ENCODE measurements at regions not wholly inside any gene's neighbourhood (a gene's known extent, or its start where the extent isn't known, plus 50 kb on each side); places are given as distances from the start of the nearest gene placed in this dataset.

DNA sequence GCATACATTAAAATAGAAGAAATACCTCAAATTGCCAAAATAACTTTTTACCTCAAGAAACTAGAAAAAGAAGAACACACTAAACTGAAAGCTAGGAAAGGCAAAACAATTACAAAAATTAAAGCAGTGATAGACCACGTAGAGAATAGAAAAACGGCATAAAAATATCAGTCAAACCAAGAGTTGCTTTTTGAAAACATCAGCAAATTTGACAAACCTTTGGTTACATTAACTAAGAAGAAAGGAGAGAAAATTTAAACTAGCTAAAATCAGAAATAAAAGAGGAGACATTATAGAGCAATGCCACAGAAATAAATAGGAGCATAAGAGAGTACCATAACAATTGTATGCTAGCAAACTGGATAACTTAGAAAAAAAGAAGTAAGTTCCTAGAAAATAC, 553.8 kb downstream of the CCER1 start:
- no peaks in the 10 kb centered on the region for H3K4me1 ChIP-seq
- WGBS, 4 donors = 90 to 99% (median 96%) methylated on average over 2 of the region's 2 CpGs
- TF ChIP-seq CTCF (IDR thresholded peaks at IDR 0.05) (no peak), POLR2A (IDR thresholded peaks at IDR 0.05) (no peak)
- no peaks in the 10 kb centered on the region for H3K27me3 ChIP-seq
- ATAC-seq (no peak), DNase-seq (no peak)
- intact Hi-C loops (cut with DNase I) = no loop called here
- peaks cover 0 to 23% (median 15%) of the 10 kb centered on the region in 12 donors for H3K9me3 ChIP-seq
- H3K36me3 ChIP-seq = no peaks in the 10 kb centered on the region
- H3K27ac ChIP-seq = no peak overlapping the region
- H3K4me3 ChIP-seq = no peak overlapping the region

DNA sequence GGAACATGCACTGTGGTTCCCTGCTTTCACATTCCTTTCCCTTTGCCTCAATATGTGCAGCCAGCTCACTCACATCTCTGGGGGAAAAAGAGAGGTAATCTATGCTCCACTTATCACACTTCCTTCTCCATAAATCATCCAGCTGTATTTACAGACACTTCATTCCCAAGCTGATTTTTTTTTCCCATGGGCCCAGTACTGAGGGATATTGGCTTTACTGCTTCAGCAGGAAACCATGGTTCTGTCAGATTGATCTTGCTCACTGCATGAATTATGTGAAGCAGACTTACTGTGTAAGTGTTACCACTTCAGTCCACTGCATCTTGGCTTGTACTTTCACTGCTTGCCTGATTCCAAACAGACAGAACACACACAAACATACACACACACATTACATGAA, 555.6 kb downstream of the CCER1 start:
- intact Hi-C loops (cut with DNase I) = no loop called here
- Histone ChIP-seq H3K27ac (no peak overlapping the region), H3K27me3 (no peaks in the 10 kb centered on the region), H3K36me3 (no peaks in the 10 kb centered on the region), H3K4me1 (no peaks in the 10 kb centered on the region), H3K9me3 (peaks cover 0 to 33% (median 21%) of the 10 kb centered on the region in 12 donors), H3K4me3 (no peak overlapping the region)
- DNase-seq (no peak), ATAC-seq (no peak)
- TF ChIP-seq CTCF (IDR thresholded peaks at IDR 0.05) (no peak), POLR2A (IDR thresholded peaks at IDR 0.05) (no peak)

GRCh38 chr12:90398285-90398836, 556.6 kb downstream of the CCER1 start:
- peaks cover 0 to 36% (median 21%) of the 10 kb centered on the region in 12 donors for H3K9me3 ChIP-seq
- H3K4me3 ChIP-seq = no peak overlapping the region
- intact Hi-C loops (cut with DNase I) = no loop called here
- no peak for ATAC-seq
- no peaks in the 10 kb centered on the region for H3K36me3 ChIP-seq
- H3K27me3 ChIP-seq = no peaks in the 10 kb centered on the region
- no peak for TF ChIP-seq CTCF (IDR thresholded peaks at IDR 0.05)
- TF ChIP-seq POLR2A (IDR thresholded peaks at IDR 0.05) = no peak
- H3K4me1 ChIP-seq = no peaks in the 10 kb centered on the region
- no peak overlapping the region for H3K27ac ChIP-seq
- DNase-seq = no peak

DNA sequence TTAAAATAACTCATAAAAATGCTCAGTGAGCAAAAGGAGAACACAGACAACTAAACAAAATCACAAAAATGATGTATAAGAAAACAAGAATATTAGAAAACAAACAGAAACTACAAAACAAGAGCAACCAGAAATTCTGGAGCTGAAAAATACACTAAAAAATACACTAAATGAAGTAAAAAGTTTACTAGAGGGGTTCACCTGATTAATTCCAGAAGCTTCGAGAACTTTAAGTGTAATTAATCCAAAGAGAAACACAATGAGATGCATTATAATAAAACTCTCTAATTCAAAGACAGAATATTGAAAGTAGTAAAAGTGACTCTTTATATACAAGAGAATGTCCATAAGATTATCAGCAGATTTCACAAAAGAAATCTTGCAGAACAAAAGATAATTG, 558.4 kb downstream of the CCER1 start:
- no peak for TF ChIP-seq CTCF (IDR thresholded peaks at IDR 0.05)
- no peak for TF ChIP-seq POLR2A (IDR thresholded peaks at IDR 0.05)
- no peak for DNase-seq
- Histone ChIP-seq H3K27ac (no peak overlapping the region), H3K4me3 (no peak overlapping the region), H3K4me1 (no peaks in the 10 kb centered on the region), H3K27me3 (peaks cover 0 to 4% (median 0%) of the 10 kb centered on the region in 9 donors), H3K9me3 (peaks cover 0 to 43% (median 21%) of the 10 kb centered on the region in 12 donors), H3K36me3 (no peaks in the 10 kb centered on the region)
- intact Hi-C loops (cut with DNase I) = no loop called here
- ATAC-seq = no peak
- 96 to 100% (median 97%) methylated on average over 1 of the region's 1 CpG for WGBS, 4 donors

Data from heart left ventricle (tissue), 16 donors.